Endothelial cell of umbilical vein (primary cell): ENCODE measurements at regions not wholly inside any gene's neighbourhood (a gene's known extent, or its start where the extent isn't known, plus 50 kb on each side); places are given as distances from the start of the nearest gene placed in this dataset.

Source experiments
- BruUV-seq: library from RNA; stranded (reverse); fragments of 400-500 nt; replicated peaks from 2 replicates; lab custom pipeline; 2021; lab: Mats Ljungman, UMichigan
- CTCF ChIA-PET: fragments of 300-600, 350-600 bp; sonication (Branson Sonifier 250); formaldehyde crosslinking; loops from one replicate; lab custom pipeline; 2021; ENCODE audit warnings: antibody characterized with exemption, inconsistent platforms; lab: Charles Lee
- POLR2A ChIA-PET: fragments of 300-600, 350-600 bp; sonication (Branson Sonifier 250); formaldehyde crosslinking; loops from one replicate; lab custom pipeline; 2021; ENCODE audit warnings: antibody characterized with exemption, inconsistent platforms; lab: Charles Lee
- DNase-seq: peaks from one replicate; pipeline ENCODE4 v3.0.0-alpha.2; 2011; ENCODE audit warnings: low read depth, low spot score
- FAIRE-seq: peaks from 2 replicates; lab custom pipeline; 2011; peaks lifted over from hg19 to GRCh38; lab: Jason Lieb, UNC
- H2AFZ ChIP-seq: 2 replicates; pipeline ENCODE4 v1.6.0; 2012; ENCODE audit warnings: low read depth, low read length, control low read depth, inconsistent platforms
- H3K27ac ChIP-seq: 2 replicates; pipeline ENCODE4 v1.5.1; 2011; ENCODE audit warnings: low read depth, mild to moderate bottlenecking, control low read depth, low read length, moderate library complexity; ENCODE audit not compliant: insufficient read depth
- H3K27me3 ChIP-seq, 2 experiments: 2 replicates each; pipeline versions ENCODE4 v1.6.0 to v1.6.1; 2011; ENCODE audit warnings: low read length in 2 of 2, mixed read lengths in 1 of 2; ENCODE audit not compliant: control insufficient read depth in 2 of 2, insufficient read depth in 2 of 2
- H3K36me3 ChIP-seq, 2 experiments: 2 replicates in 1 of 2; 3 replicates in 1 of 2; pipeline ENCODE4 v1.5.1; 2011; ENCODE audit warnings: low read length in 2 of 2, mild to moderate bottlenecking in 1 of 2, moderate library complexity in 1 of 2; ENCODE audit not compliant: control insufficient read depth in 2 of 2, insufficient read depth in 2 of 2; ENCODE audit errors: extremely low read depth in 1 of 2
- H3K4me1 ChIP-seq: 3 replicates; pipeline ENCODE4 v1.5.1; 2011; ENCODE audit warnings: mild to moderate bottlenecking, low read length; ENCODE audit not compliant: control insufficient read depth, insufficient read depth; ENCODE audit errors: extremely low read depth
- H3K4me2 ChIP-seq: 2 replicates; pipeline ENCODE4 v1.6.1; 2011; ENCODE audit warnings: low read length, control low read depth, mixed read lengths; ENCODE audit not compliant: insufficient read depth
- H3K4me3 ChIP-seq, 3 experiments: fragments of 200-600 bp in 1 of 3; sonication (generic), shearing (Covaris generic) in 1 of 3; replicated peaks in 1 of 3; 2 replicates each; pipeline ENCODE4 v1.5.1; 2011 to 2016; ENCODE audit warnings: control low read depth in 3 of 3, low read length in 3 of 3, mild to moderate bottlenecking in 2 of 3, inconsistent platforms in 1 of 3, low read depth in 1 of 3, moderate library complexity in 1 of 3; ENCODE audit not compliant: insufficient read depth in 1 of 3
- H3K79me2 ChIP-seq: 2 replicates; pipeline ENCODE4 v1.6.0; 2012; ENCODE audit warnings: low read length, inconsistent platforms; ENCODE audit not compliant: control insufficient read depth, insufficient read depth
- H3K9ac ChIP-seq: replicated peaks from 2 replicates; pipeline ENCODE3; 2011; ENCODE audit warnings: low read length, control low read depth; ENCODE audit not compliant: insufficient read depth; ENCODE audit errors: extremely low read depth
- H3K9me1 ChIP-seq: replicated peaks from 3 replicates; pipeline ENCODE4 v1.6.0; 2011; ENCODE audit warnings: mild to moderate bottlenecking, low read length; ENCODE audit not compliant: control insufficient read depth, insufficient read depth; ENCODE audit errors: extremely low read depth
- H3K9me3 ChIP-seq: replicated peaks from 2 replicates; pipeline ENCODE4 v1.5.1; 2012; ENCODE audit warnings: low read length, inconsistent platforms; ENCODE audit not compliant: control insufficient read depth, insufficient read depth
- H4K20me1 ChIP-seq: replicated peaks from 2 replicates; pipeline ENCODE3; 2011; ENCODE audit warnings: mild to moderate bottlenecking, low read length; ENCODE audit not compliant: control insufficient read depth, insufficient read depth; ENCODE audit errors: extremely low read depth
- EZH2 ChIP-seq: IDR thresholded peaks from 2 replicates; pipeline ENCODE4 v1.6.1; 2012; ENCODE audit warnings: borderline replicate concordance, low read depth, mild to moderate bottlenecking, moderate library complexity, low read length, inconsistent platforms; ENCODE audit not compliant: severe bottlenecking
- FOS ChIP-seq: IDR thresholded peaks from 2 replicates; pipeline ENCODE4 v1.6.1; 2011; ENCODE audit warnings: mild to moderate bottlenecking, low read length, moderate library complexity, borderline replicate concordance; ENCODE audit not compliant: insufficient read depth
- GATA2 ChIP-seq: IDR thresholded peaks from 2 replicates; pipeline ENCODE4 v1.7.0; 2011; ENCODE audit warnings: low read depth, mild to moderate bottlenecking, moderate library complexity, mixed read lengths, low read length; ENCODE audit not compliant: insufficient read length, insufficient read depth
- MAX ChIP-seq: IDR thresholded peaks from 2 replicates; pipeline ENCODE4 v1.6.1; 2011; ENCODE audit not compliant: insufficient read depth, insufficient read length
- MYC ChIP-seq: IDR thresholded peaks from one replicate; pipeline ENCODE4 v1.6.1; 2011; ENCODE audit warnings: mild to moderate bottlenecking, low read depth, low read length
- POLR2A ChIP-seq: IDR thresholded peaks from 2 replicates; pipeline ENCODE4 v1.6.1; 2012; ENCODE audit warnings: low read depth, mild to moderate bottlenecking, control low read depth, low read length
- POLR2AphosphoS5 ChIP-seq: IDR thresholded peaks from 2 replicates; pipeline ENCODE4 v1.6.1; 2012; ENCODE audit warnings: low read depth, mild to moderate bottlenecking, control low read depth, low read length, moderate library complexity; ENCODE audit not compliant: insufficient read depth
- dilution Hi-C: fragments of 300-500 bp; cut with MboI; formaldehyde crosslinking; loops from one replicate; pipeline ENCODE4 v1.15.0; 2019; ENCODE audit warnings: low sequenced_read_pairs; ENCODE audit not compliant: extremely low pct_ligation_motif_present
- intact Hi-C: fragments of 100-400 bp; cut with micrococcal nuclease; formaldehyde crosslinking; loops from one replicate; pipeline ENCODE4 v1.10.0; 2022
- TF ChIP-seq, protein P1 (sequence below), 2 donors: IDR thresholded peaks; 1 replicate in 1 of 2; 2 replicates in 1 of 2; pipeline ENCODE4 v1.5.1; 2011; ENCODE audit warnings: low read length in 2 of 2, mild to moderate bottlenecking in 2 of 2, moderate library complexity in 2 of 2, control low read depth in 1 of 2, inconsistent platforms in 1 of 2, low read depth in 1 of 2; ENCODE audit not compliant: insufficient read depth in 1 of 2; ENCODE audit errors: extremely low read depth in 1 of 2

DNA sequence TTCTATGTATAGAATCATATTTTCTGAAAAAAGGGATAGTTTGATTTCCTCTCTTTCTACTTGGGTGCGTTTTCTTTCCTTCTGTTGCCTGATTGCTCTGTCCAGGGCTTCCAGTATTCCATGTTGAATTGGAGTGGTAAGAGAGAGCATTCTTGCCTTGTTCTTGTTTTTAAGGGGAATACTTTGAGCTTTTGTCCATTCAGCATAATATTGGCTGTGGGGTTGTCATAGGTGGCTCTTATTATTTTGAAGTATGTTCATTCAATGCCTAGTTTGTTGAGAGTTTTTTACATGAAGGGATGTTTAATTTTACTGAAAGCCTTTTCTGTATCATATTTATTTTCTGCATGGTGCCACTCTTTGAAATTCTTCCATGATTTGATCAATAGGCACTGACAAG, 173.5 kb upstream of the IRS2 start:
- Histone ChIP-seq H4K20me1 (no peaks in the 10 kb centered on the region), H3K9ac (no peak overlapping the region), H3K36me3 (no peaks in the 10 kb centered on the region), H3K4me1 (no peaks in the 10 kb centered on the region), H3K79me2 (no peaks in the 10 kb centered on the region), H3K9me3 (no peaks in the 10 kb centered on the region), H2AFZ (no peak overlapping the region), H3K4me3 (no peak overlapping the region), H3K4me2 (no peak overlapping the region), H3K9me1 (no peaks in the 10 kb centered on the region), H3K27ac (no peak overlapping the region), H3K27me3 (no peaks in the 10 kb centered on the region)
- dilution Hi-C loops, result no loop called here
- no peak for DNase-seq
- BruUV-seq, result no TSS peak
- CTCF ChIA-PET, result no interaction called here
- no peak for TF ChIP-seq EZH2
- TF ChIP-seq, protein P1, sequence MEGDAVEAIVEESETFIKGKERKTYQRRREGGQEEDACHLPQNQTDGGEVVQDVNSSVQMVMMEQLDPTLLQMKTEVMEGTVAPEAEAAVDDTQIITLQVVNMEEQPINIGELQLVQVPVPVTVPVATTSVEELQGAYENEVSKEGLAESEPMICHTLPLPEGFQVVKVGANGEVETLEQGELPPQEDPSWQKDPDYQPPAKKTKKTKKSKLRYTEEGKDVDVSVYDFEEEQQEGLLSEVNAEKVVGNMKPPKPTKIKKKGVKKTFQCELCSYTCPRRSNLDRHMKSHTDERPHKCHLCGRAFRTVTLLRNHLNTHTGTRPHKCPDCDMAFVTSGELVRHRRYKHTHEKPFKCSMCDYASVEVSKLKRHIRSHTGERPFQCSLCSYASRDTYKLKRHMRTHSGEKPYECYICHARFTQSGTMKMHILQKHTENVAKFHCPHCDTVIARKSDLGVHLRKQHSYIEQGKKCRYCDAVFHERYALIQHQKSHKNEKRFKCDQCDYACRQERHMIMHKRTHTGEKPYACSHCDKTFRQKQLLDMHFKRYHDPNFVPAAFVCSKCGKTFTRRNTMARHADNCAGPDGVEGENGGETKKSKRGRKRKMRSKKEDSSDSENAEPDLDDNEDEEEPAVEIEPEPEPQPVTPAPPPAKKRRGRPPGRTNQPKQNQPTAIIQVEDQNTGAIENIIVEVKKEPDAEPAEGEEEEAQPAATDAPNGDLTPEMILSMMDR (IDR thresholded peaks at IDR 0.05; ENCODE audit: extremely low read depth in 1 of 2, insufficient read depth in 1 of 2, low read depth in 1 of 2, low read length in 2 of 2), result no peak
- no peak for TF ChIP-seq POLR2A
- no peak for TF ChIP-seq MYC
- no peak for TF ChIP-seq MAX
- TF ChIP-seq POLR2AphosphoS5, result no peak
- TF ChIP-seq GATA2, result no peak
- TF ChIP-seq FOS, result no peak
- FAIRE-seq, result no peak
- POLR2A ChIA-PET, result no interaction called here
- intact Hi-C loops, result no loop called here
